ENCODE measurements at regions not wholly inside any gene's neighbourhood (a gene's known extent, or its start where the extent isn't known, plus 50 kb on each side); places are given as distances from the start of the nearest gene placed in this dataset.
"Not testable (repeated sequence)": the region's sequence is repeated elsewhere in the genome, so short reads cannot be mapped to it uniquely, and the experiment has no call there.

GRCh38 chr7:85897967-85898366, 711.1 kb upstream of the SEMA3D start:
- WGBS, 5 donors: 62 to 91% (median 79%) methylated on average over 1 of the region's 1 CpG
- no peak overlapping the region for H3K4me3 ChIP-seq
- intact Hi-C loops (cut with DNase I; ENCODE audit: low total_unique reads): loop anchor here (10.0 kb wide), 1 partner anchor 567 kb away; no protein-coding TSS in a partner anchor

GRCh38 chr7:85896531-85896930, 709.7 kb upstream of the SEMA3D start:
- no peak for DNase-seq
- TF ChIP-seq POLR2A (IDR thresholded peaks at IDR 0.05) (no peak), CTCF (IDR thresholded peaks at IDR 0.05 in 8 of 11, conservative IDR thresholded peaks at IDR 0.05 in 3 of 11) (no peak), POLR2AphosphoS5 (IDR thresholded peaks at IDR 0.05) (no peak)
- Histone ChIP-seq H3K27me3 (replicated peaks in 1 of 7) (no peaks in the 10 kb centered on the region), H3K27ac (no peak overlapping the region), H3K36me3 (no peaks in the 10 kb centered on the region), H3K9me3 (no peaks in the 10 kb centered on the region), H3K4me1 (no peaks in the 10 kb centered on the region), H3K4me3 (no peak overlapping the region)
- intact Hi-C loops (cut with DNase I; ENCODE audit: low total_unique reads): loop anchor here (10.0 kb wide), 1 partner anchor 568 kb away; no protein-coding TSS in a partner anchor

More at GRCh38 chr7:85897967-85898366, 711.1 kb upstream of the SEMA3D start:
- Histone ChIP-seq H3K9me3 (no peaks in the 10 kb centered on the region), H3K27me3 (replicated peaks in 1 of 7) (no peaks in the 10 kb centered on the region), H3K27ac (no peak overlapping the region), H3K4me1 (no peaks in the 10 kb centered on the region), H3K36me3 (no peaks in the 10 kb centered on the region)
- TF ChIP-seq POLR2A (IDR thresholded peaks at IDR 0.05) (no peak), CTCF (IDR thresholded peaks at IDR 0.05 in 8 of 11, conservative IDR thresholded peaks at IDR 0.05 in 3 of 11) (no peak), POLR2AphosphoS5 (IDR thresholded peaks at IDR 0.05) (no peak)
- DNase-seq: no peak

GRCh38 chr7:85895835-85896234, 709.0 kb upstream of the SEMA3D start:
- no peak overlapping the region for H3K4me3 ChIP-seq
- H3K4me1 ChIP-seq: no peaks in the 10 kb centered on the region
- no peak for DNase-seq
- intact Hi-C loops (cut with DNase I; ENCODE audit: low total_unique reads): loop anchor here (10.0 kb wide), 1 partner anchor 569 kb away; no protein-coding TSS in a partner anchor
- no peaks in the 10 kb centered on the region for H3K27me3 ChIP-seq (replicated peaks in 1 of 7)
- WGBS, 5 donors: 82 to 95% (median 93%) methylated on average over 1 of the region's 1 CpG
- TF ChIP-seq POLR2A (IDR thresholded peaks at IDR 0.05) (no peak), POLR2AphosphoS5 (IDR thresholded peaks at IDR 0.05) (no peak), CTCF (IDR thresholded peaks at IDR 0.05 in 8 of 11, conservative IDR thresholded peaks at IDR 0.05 in 3 of 11) (no peak)
- H3K27ac ChIP-seq: no peak overlapping the region
- no peaks in the 10 kb centered on the region for H3K36me3 ChIP-seq
- no peaks in the 10 kb centered on the region for H3K9me3 ChIP-seq

- intact Hi-C loops (cut with DNase I; ENCODE audit: low total_unique reads): loop anchor here (10.0 kb wide), 1 partner anchor 573 kb away; no protein-coding TSS in a partner anchor
- not testable (repeated sequence) for H3K27me3 ChIP-seq (replicated peaks in 1 of 7); DNase-seq; H3K9me3 ChIP-seq; H3K27ac ChIP-seq; H3K36me3 ChIP-seq; H3K4me3 ChIP-seq; H3K4me1 ChIP-seq
- WGBS, 5 donors: 78 to 86% (median 79%) methylated on average over 5 of the region's 5 CpGs
Measured at GRCh38 chr7:85891900-85892299, 705.0 kb upstream of the SEMA3D start.

Measured in spleen (tissue), 11 donors.